Activated CD4-positive, alpha-beta T cell treated with anti-CD3 and anti-CD28 coated beads for 1 hour (primary cell): ENCODE measurements at regions not wholly inside any gene's neighbourhood (a gene's known extent, or its start where the extent isn't known, plus 50 kb on each side); places are given as distances from the start of the nearest gene placed in this dataset.

Experiments used
- DNase-seq: peaks from one replicate; pipeline ENCODE4 v3.0.0-alpha.2; 2020

DNA sequence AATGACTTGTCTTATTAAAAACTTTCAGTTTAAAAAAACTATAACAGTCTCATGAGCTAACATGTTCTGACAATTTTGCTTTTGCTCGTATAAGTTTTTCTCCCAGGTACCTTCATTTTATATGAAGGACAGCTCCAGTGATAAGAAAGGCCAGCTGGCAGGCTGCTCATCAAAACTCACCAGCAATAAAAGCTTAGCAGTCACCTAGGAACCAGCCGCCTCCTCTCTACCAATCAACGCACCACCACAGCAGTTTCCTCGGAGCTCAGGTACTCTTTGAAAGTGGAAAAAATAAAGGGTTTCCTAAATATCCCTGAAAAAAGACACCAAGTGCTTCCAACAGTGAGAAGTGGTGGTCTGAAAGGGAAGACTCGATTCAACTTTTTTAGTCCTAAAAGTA lies 100.9 kb upstream of the CCDC150 start:
- no peak for DNase-seq

- no peak for DNase-seq
Measured at GRCh38 chr2:196544906-196545433, 94.5 kb upstream of the CCDC150 start.

GRCh38 chr2:196546151-196546919 lies 93.2 kb upstream of the CCDC150 start:
- DNase-seq, result no peak

- no peak for DNase-seq
Measured at GRCh38 chr2:196549052-196549451, 90.5 kb upstream of the CCDC150 start.

DNA sequence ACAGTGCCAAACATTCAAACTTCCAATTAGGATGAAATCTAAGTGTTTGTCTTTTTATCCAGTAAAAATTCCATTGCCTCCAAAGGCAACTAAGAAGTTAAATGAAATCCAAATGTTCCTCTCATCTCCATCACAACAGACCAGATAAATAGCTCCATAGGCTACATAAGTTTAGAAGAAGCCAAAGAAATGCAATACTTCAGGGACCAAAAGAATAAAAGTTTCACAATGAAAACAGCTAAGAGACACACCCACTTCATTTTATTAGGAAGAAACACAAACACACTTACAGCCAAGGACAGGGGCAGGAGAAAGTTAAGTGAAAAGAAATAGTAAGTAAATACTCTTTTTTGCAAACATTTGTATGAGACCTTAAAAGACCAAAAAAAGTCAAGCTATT lies 88.5 kb upstream of the CCDC150 start:
- no peak for DNase-seq

DNA sequence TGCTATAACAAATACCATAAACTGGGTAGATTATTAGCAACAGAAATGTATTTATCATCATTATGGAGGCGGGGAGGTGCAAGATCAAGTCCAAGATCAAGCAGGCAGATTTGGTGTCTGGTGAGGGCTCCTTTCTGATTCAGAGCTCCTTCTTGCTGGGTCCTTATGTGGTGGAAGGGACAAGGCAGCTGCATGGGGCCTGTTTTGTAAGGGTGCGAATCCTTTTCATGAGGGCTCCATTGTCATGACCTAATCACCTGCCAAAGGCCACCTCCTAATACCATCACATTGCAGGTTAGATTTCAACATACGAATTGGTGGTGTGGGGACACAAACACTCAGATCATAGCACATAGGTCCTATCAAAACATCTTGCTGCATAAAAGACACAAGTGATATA lies 84.4 kb upstream of the CCDC150 start:
- no peak for DNase-seq

GRCh38 chr2:196555726-196556125 lies 83.8 kb upstream of the CCDC150 start:
- no peak for DNase-seq

- DNase-seq, result no peak
Measured at GRCh38 chr2:196558497-196558896, 81.0 kb upstream of the CCDC150 start.

- no peak for DNase-seq
Measured at GRCh38 chr2:196563876-196564275, 75.6 kb upstream of the CCDC150 start.

DNA sequence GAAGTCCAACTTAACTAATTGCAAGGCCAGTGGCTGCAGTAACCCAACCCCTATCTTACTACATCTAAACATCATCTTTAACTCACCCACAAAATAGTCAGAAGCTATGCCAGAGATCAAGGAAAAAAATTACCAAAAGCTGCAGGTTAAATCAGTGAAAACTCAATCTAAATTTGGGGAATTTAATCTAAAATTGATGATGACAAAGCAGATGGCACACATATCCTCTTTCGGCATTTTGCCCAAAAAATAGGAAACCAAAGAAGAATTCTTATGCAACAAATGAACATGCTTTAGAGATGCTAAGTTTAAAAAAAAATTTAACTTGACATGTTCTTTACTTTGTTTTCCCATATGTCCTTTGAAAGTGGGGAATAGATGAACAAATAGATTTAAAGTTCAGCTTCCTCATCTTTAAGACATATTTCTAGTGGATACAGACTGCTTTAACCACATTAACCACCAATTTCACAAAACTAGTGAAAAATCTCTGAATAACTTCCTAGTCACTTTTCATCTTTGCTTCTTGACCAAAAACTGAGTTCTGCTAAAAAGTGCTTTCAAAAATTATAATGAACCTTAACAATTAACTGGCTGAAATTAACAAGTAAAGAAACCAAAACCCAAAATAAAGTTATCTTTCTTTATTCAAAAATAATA lies 74.3 kb upstream of the CCDC150 start:
- no peak for DNase-seq

- DNase-seq, result no peak
Measured at GRCh38 chr2:196565982-196566381, 73.5 kb upstream of the CCDC150 start.

GRCh38 chr2:196566961-196567666 lies 72.4 kb upstream of the CCDC150 start:
- DNase-seq, result no peak

GRCh38 chr2:196568506-196568905 lies 71.0 kb upstream of the CCDC150 start:
- no peak for DNase-seq

GRCh38 chr2:196584903-196585302 lies 54.6 kb upstream of the CCDC150 start:
- no peak for DNase-seq

DNA sequence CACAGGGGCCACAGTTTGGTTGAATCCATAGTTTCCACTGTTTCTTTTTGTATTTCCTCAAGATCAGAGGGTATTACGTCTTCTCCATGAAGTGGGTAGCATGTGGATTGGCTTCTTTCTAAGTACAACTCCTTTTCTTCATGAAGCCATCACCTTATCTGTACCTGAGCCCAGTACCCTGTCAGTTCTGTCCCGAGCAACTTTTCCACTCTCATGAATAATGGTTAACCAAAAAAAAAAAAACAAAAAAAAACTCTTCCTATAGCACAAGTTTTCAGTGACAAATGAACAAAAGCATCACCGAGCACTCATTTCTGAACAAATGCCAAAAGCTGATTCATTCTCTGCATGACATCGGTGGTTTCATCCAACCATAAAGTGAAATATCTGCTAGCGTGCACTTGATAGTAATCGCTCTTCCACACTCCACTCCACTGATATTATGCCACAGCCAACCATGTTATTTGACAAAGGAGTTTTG lies 53.0 kb upstream of the CCDC150 start:
- no peak for DNase-seq

DNA sequence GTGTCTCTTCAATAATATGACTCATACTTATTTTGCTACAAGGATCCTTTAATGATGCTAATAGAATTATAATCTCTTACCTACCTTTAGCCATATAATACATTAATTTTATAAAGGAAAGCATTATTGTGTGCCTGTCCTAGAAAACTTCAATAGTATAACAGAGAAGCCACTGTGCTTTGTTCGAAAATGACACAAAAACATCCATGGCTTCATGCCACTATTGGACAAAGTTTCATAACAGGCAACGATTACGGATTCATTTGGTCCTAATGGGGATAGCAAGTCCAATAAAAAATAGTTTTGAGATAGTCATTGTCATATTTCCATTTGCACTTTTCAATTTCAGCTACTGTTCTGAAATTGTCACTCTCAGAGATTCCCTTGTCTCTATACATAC lies 52.5 kb upstream of the CCDC150 start:
- DNase-seq, result no peak

DNA sequence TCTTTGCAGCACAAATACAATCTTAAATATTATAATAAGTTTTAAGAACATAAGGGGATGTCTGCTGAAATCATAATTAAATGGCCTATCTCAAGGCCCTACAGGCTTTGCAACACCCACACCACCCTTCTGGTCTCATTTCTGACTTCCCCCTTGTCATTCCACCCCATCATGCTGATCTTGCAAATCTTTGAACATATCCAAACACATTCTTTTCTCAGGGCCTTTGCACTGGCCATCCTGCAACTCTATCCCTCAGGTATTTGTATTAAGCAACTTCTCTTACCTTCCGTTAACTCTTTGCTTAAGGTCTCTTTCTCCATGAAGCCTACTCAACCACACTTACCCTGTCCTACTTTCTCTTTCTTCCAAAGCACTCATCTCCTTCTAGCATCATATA lies 51.8 kb upstream of the CCDC150 start:
- no peak for DNase-seq

DNA sequence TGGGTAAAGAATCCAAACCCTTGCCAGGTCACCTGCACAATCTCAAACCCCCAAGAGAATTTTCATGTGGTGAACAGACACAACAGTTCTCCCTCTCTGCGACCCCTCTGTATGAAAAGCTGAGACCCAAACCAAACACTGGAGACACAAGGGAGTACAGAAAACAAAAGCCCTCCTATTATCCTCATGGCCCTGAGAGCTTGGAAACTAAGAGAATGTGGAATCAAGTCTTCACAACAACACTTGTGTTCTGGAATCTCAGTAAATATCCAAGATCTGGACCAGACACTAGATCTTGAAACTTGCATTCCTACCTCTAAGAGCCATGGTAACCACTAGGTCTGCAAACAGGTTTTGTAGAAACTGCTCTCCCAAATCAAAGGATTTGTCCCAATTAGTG lies 50.1 kb upstream of the CCDC150 start:
- no peak for DNase-seq
